ENCODE measurements at regions not wholly inside any gene's neighbourhood (a gene's known extent, or its start where the extent isn't known, plus 50 kb on each side); places are given as distances from the start of the nearest gene placed in this dataset.

DNA sequence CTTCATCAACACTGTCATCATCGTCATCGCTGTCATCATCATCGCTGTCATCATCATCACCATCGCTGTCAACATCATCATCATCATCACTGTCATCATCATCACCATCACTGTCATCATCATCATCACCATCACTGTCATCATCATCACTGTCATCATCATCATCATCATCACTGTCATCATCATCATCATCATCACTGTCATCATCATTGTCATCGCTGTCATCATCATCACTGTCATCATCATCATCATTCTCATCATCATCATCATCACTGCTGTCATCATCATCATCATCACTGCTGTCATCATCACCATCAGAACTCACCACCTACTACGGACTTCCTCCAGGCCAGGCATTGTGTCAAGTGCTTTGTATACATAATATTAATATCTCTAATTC, 160.6 kb downstream of the AIPL1 start:
- Mint-ChIP-seq H3K36me3 (ENCODE audit: low read depth, unreplicated experiment) (peaks cover 1% of the 10 kb centered on the region), H3K27me3 (ENCODE audit: low read depth, unreplicated experiment) (peaks cover 45% of the 10 kb centered on the region), H3K27ac (ENCODE audit: unreplicated experiment) (no peak overlapping the region), H3K9me3 (ENCODE audit: unreplicated experiment) (peaks cover 2% of the 10 kb centered on the region), H3K4me1 (ENCODE audit: low read depth, unreplicated experiment) (no peaks in the 10 kb centered on the region), H3K4me3 (ENCODE audit: unreplicated experiment) (no peak overlapping the region)
- Histone ChIP-seq H3K27ac (ENCODE audit: low read depth, low read length) (no peak overlapping the region), H3K9me3 (ENCODE audit: insufficient read depth, low read depth, low read length) (peaks cover 2% of the 10 kb centered on the region), H3K4me1 (ENCODE audit: insufficient read depth, low read length) (no peaks in the 10 kb centered on the region), H3K9ac (ENCODE audit: low read length) (no peak overlapping the region), H3K36me3 (ENCODE audit: insufficient read depth, low read length) (no peaks in the 10 kb centered on the region), H3K4me2 (ENCODE audit: low read length) (no peak overlapping the region), H3K79me2 (ENCODE audit: insufficient read depth, low read length) (no peaks in the 10 kb centered on the region), H4K20me1 (ENCODE audit: insufficient read depth, low read length) (no peaks in the 10 kb centered on the region), H3K4me3 (ENCODE audit: insufficient read depth, low read depth, low read length) (no peak overlapping the region), H3K27me3 (ENCODE audit: insufficient read depth, low read length) (no peaks in the 10 kb centered on the region), H2AFZ (ENCODE audit: low read depth, low read length) (no peak overlapping the region)
- DNase-seq (ENCODE audit: low read depth) (no peak), FAIRE-seq (no peak)
- TF ChIP-seq, protein P1, sequence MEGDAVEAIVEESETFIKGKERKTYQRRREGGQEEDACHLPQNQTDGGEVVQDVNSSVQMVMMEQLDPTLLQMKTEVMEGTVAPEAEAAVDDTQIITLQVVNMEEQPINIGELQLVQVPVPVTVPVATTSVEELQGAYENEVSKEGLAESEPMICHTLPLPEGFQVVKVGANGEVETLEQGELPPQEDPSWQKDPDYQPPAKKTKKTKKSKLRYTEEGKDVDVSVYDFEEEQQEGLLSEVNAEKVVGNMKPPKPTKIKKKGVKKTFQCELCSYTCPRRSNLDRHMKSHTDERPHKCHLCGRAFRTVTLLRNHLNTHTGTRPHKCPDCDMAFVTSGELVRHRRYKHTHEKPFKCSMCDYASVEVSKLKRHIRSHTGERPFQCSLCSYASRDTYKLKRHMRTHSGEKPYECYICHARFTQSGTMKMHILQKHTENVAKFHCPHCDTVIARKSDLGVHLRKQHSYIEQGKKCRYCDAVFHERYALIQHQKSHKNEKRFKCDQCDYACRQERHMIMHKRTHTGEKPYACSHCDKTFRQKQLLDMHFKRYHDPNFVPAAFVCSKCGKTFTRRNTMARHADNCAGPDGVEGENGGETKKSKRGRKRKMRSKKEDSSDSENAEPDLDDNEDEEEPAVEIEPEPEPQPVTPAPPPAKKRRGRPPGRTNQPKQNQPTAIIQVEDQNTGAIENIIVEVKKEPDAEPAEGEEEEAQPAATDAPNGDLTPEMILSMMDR (IDR thresholded peaks at IDR 0.05; ENCODE audit: insufficient read depth, low read depth, low read length): no peak
- TF ChIP-seq EZH2 (IDR thresholded peaks at IDR 0.05; ENCODE audit: insufficient read depth, low read length): no peak

DNA sequence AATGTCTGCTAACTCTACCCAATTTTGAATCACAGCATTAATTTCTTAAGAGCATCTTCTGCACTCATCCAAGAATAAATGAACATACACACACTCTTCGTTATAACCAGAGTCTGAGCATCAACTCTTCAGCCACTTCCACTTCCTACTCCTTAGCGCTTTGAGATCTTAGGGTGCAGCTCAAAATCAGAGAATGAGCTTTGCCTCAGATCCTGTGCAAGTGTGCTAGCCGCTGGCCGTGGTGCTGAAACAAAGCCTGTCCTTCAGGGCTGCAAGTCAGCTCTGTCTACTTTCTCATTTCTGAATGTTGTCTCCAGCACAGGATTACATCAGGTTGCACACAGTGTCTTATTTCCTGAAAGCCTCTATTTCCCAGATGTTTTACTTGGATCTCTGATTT, 165.4 kb downstream of the AIPL1 start:
- no peak for FAIRE-seq
- Mint-ChIP-seq H3K27ac (ENCODE audit: unreplicated experiment) (no peak overlapping the region), H3K27me3 (ENCODE audit: low read depth, unreplicated experiment) (peaks cover 40% of the 10 kb centered on the region), H3K4me1 (ENCODE audit: low read depth, unreplicated experiment) (no peaks in the 10 kb centered on the region), H3K9me3 (ENCODE audit: unreplicated experiment) (peaks cover 9% of the 10 kb centered on the region), H3K4me3 (ENCODE audit: unreplicated experiment) (no peak overlapping the region), H3K36me3 (ENCODE audit: low read depth, unreplicated experiment) (no peaks in the 10 kb centered on the region)
- TF ChIP-seq EZH2 (IDR thresholded peaks at IDR 0.05; ENCODE audit: insufficient read depth, low read length): no peak
- TF ChIP-seq, protein P1 (IDR thresholded peaks at IDR 0.05; ENCODE audit: insufficient read depth, low read depth, low read length): no peak
- Histone ChIP-seq H3K4me2 (ENCODE audit: low read length) (no peak overlapping the region), H3K4me1 (ENCODE audit: insufficient read depth, low read length) (no peaks in the 10 kb centered on the region), H3K9me3 (ENCODE audit: insufficient read depth, low read depth, low read length) (peaks cover 2% of the 10 kb centered on the region), H2AFZ (ENCODE audit: low read depth, low read length) (no peak overlapping the region), H3K36me3 (ENCODE audit: insufficient read depth, low read length) (no peaks in the 10 kb centered on the region), H3K79me2 (ENCODE audit: insufficient read depth, low read length) (no peaks in the 10 kb centered on the region), H4K20me1 (ENCODE audit: insufficient read depth, low read length) (no peaks in the 10 kb centered on the region), H3K27me3 (ENCODE audit: insufficient read depth, low read length) (no peaks in the 10 kb centered on the region), H3K27ac (ENCODE audit: low read depth, low read length) (no peak overlapping the region), H3K9ac (ENCODE audit: low read length) (no peak overlapping the region), H3K4me3 (ENCODE audit: insufficient read depth, low read depth, low read length) (no peak overlapping the region)
- peak; percentile 38 for DNase-seq (ENCODE audit: low read depth)

GRCh38 chr17:6261466-6261865, 173.5 kb downstream of the AIPL1 start:
- Histone ChIP-seq H2AFZ (ENCODE audit: low read depth, low read length) (no peak overlapping the region), H3K27me3 (ENCODE audit: insufficient read depth, low read length) (peaks cover 2% of the 10 kb centered on the region), H3K4me1 (ENCODE audit: insufficient read depth, low read length) (peaks cover 10% of the 10 kb centered on the region), H3K79me2 (ENCODE audit: insufficient read depth, low read length) (no peaks in the 10 kb centered on the region), H3K36me3 (ENCODE audit: insufficient read depth, low read length) (no peaks in the 10 kb centered on the region), H4K20me1 (ENCODE audit: insufficient read depth, low read length) (no peaks in the 10 kb centered on the region), H3K4me3 (ENCODE audit: insufficient read depth, low read depth, low read length) (no peak overlapping the region), H3K9me3 (ENCODE audit: insufficient read depth, low read depth, low read length) (no peaks in the 10 kb centered on the region), H3K9ac (ENCODE audit: low read length) (no peak overlapping the region), H3K27ac (ENCODE audit: low read depth, low read length) (no peak overlapping the region), H3K4me2 (ENCODE audit: low read length) (no peak overlapping the region)
- Mint-ChIP-seq H3K4me3 (ENCODE audit: unreplicated experiment) (no peak overlapping the region), H3K27ac (ENCODE audit: unreplicated experiment) (no peak overlapping the region), H3K9me3 (ENCODE audit: unreplicated experiment) (peaks cover 4% of the 10 kb centered on the region), H3K4me1 (ENCODE audit: low read depth, unreplicated experiment) (peaks cover 12% of the 10 kb centered on the region), H3K27me3 (ENCODE audit: low read depth, unreplicated experiment) (peaks cover 24% of the 10 kb centered on the region), H3K36me3 (ENCODE audit: low read depth, unreplicated experiment) (no peaks in the 10 kb centered on the region)
- no peak for FAIRE-seq
- DNase-seq (ENCODE audit: low read depth): no peak
- TF ChIP-seq, protein P1 (IDR thresholded peaks at IDR 0.05; ENCODE audit: insufficient read depth, low read depth, low read length): no peak
- TF ChIP-seq EZH2 (IDR thresholded peaks at IDR 0.05; ENCODE audit: insufficient read depth, low read length): no peak
